ENCODE measurements at regions not wholly inside any gene's neighbourhood (a gene's known extent, or its start where the extent isn't known, plus 50 kb on each side); places are given as distances from the start of the nearest gene placed in this dataset.

DNA sequence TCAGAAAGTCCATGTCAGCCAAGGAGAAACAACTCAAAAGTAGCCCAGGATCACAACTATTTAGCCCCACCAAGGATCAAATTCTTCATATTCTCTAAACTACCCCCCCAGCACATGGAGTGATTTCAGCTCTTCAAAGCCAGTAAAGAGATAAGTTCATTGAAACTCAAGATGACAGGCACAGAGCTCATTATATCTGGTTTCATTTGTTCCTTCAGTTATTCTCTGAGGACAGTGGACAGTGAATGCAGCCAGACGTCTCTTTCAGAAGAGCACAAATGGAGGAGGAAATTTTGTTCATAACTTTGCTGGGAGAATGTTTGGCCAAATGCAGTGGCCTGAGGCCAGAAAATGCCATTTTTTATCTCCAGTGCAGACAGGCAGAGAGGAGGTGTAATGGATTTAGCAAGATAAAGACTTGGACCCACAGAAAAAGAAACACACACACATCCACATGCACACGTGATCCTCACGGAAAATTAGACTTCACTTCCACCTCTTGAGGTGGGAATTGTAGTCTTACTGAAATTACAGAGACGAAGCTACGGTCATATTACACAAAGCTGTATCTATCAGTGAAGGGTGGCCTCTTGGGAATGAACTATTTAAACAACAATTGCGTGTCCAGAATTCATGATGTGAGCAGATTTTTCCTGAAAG is 64.6 kb downstream of the HES1 start:
- CTCF ChIA-PET: no interaction called here
- no peak for ATAC-seq
- H3K9me3 Mint-ChIP-seq: no peaks in the 10 kb centered on the region
- intact Hi-C loops (cut with micrococcal nuclease): no loop called here
- TF ChIP-seq, protein P1, sequence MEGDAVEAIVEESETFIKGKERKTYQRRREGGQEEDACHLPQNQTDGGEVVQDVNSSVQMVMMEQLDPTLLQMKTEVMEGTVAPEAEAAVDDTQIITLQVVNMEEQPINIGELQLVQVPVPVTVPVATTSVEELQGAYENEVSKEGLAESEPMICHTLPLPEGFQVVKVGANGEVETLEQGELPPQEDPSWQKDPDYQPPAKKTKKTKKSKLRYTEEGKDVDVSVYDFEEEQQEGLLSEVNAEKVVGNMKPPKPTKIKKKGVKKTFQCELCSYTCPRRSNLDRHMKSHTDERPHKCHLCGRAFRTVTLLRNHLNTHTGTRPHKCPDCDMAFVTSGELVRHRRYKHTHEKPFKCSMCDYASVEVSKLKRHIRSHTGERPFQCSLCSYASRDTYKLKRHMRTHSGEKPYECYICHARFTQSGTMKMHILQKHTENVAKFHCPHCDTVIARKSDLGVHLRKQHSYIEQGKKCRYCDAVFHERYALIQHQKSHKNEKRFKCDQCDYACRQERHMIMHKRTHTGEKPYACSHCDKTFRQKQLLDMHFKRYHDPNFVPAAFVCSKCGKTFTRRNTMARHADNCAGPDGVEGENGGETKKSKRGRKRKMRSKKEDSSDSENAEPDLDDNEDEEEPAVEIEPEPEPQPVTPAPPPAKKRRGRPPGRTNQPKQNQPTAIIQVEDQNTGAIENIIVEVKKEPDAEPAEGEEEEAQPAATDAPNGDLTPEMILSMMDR (IDR thresholded peaks at IDR 0.05): no peak
- H3K27ac Mint-ChIP-seq: no peak overlapping the region
- no peaks in the 10 kb centered on the region for H3K36me3 Mint-ChIP-seq (ENCODE audit: low read depth)
- POLR2A ChIA-PET: no interaction called here
- no peak for DNase-seq
- no peak overlapping the region for H3K4me3 Mint-ChIP-seq
- H3K4me1 Mint-ChIP-seq (ENCODE audit: low read depth): peaks cover 8% of the 10 kb centered on the region
- H3K27me3 Mint-ChIP-seq: peaks cover 44% of the 10 kb centered on the region

GRCh38 chr3:194201953-194202666 is 66.2 kb downstream of the HES1 start:
- POLR2A ChIA-PET: no interaction called here
- no peaks in the 10 kb centered on the region for H3K9me3 Mint-ChIP-seq
- intact Hi-C loops (cut with micrococcal nuclease): no loop called here
- CTCF ChIA-PET: no interaction called here
- H3K4me3 Mint-ChIP-seq: no peak overlapping the region
- peaks cover 8% of the 10 kb centered on the region for H3K4me1 Mint-ChIP-seq (ENCODE audit: low read depth)
- peaks cover 54% of the 10 kb centered on the region for H3K27me3 Mint-ChIP-seq
- DNase-seq: no peak
- TF ChIP-seq, protein P1 (IDR thresholded peaks at IDR 0.05): no peak
- no peak for ATAC-seq
- no peak overlapping the region for H3K27ac Mint-ChIP-seq
- H3K36me3 Mint-ChIP-seq (ENCODE audit: low read depth): no peaks in the 10 kb centered on the region

DNA sequence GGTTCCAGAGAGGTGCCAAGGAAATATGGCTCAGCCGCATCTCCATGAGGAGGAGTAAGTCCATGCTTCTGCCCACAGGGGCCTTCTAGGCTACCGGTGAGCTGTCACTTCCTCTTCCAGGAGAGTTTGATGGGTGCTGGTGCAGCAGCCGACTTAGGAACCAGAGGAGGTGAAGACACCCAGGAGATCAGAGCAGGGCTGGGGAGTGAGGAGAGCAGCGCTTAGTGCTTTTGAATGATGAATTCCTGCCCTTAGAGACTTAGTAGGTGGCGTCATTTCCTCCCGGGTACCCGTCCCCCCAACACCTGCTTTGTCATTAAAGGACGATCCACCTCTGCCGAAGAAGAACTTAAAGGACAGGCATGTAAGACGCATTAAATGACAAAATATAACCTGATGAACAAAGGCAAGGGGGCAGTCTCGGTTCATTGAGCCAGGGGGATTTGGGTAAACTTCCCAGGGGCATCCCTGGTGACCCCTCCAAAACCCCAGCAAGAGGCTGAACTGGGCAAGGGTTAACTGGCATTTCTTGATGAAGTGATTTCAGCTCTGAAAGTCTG is 67.6 kb downstream of the HES1 start:
- intact Hi-C loops (cut with micrococcal nuclease): no loop called here
- ChIA-PET CTCF (no interaction called here), POLR2A (no interaction called here)
- TF ChIP-seq, protein P1 (IDR thresholded peaks at IDR 0.05): no peak
- no peaks in the 10 kb centered on the region for H3K9me3 Mint-ChIP-seq
- H3K27me3 Mint-ChIP-seq: peaks cover 49% of the 10 kb centered on the region
- ATAC-seq (peak; percentile 86), DNase-seq (peak; percentile 60)
- H3K4me3 Mint-ChIP-seq: peak overlapping the region; percentile 62
- no peak overlapping the region for H3K27ac Mint-ChIP-seq
- no peaks in the 10 kb centered on the region for H3K36me3 Mint-ChIP-seq (ENCODE audit: low read depth)
- H3K4me1 Mint-ChIP-seq (ENCODE audit: low read depth): peaks cover 8% of the 10 kb centered on the region

DNA sequence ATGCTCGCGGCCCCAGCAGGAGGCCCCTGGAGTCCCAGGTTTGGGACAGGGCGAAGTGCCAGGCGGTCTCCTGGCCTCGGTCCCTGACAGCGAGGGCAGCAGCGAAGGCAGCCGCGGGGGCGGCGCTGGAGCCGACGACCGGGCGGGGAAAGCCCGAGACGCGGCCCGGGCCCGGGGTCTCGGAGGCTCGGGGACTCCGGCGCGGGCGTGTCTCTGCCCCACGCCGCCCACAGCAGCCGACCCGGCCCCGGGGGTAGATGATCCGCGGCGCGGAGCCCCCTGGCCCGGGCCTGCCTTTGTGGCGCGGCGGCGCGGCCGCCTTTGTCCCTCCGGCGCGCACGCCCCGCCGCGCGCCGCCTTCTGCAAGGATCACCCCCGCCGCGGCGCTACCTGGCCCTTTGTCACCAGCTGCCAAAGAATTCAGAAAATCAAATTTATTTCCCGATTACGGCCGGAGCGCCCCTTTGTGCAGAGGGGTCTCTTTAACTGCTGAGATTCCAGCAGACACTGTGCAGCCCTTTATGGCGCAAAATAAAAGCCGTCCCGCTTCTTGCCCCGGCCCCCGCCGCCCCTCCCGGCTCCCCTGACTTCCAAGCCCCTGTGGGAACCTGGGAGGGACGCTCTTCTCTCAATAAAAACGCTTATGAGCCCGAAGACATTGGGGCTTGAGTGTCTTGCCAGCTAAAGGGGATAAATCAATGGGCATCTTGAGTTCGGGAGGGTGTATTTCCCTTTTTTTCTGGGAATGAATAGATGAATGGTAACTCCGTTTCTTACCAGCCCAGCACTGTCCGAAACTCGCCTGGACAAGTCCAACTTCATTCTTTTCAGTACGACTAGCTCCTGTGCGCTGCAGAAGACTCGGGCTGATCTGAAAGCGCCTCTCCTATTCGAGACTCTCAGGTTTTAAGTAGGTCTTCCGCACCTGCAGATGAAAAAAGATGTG is 68.4 kb downstream of the HES1 start:
- intact Hi-C loops (cut with micrococcal nuclease): no loop called here
- Mint-ChIP-seq H3K36me3 (ENCODE audit: low read depth) (no peaks in the 10 kb centered on the region), H3K4me1 (ENCODE audit: low read depth) (peaks cover 8% of the 10 kb centered on the region), H3K4me3 (peak overlapping the region; percentile 62), H3K27me3 (peaks cover 46% of the 10 kb centered on the region), H3K27ac (no peak overlapping the region), H3K9me3 (no peaks in the 10 kb centered on the region)
- DNase-seq (peak; percentile 30), ATAC-seq (peak; percentile 64)
- TF ChIP-seq, protein P1 (IDR thresholded peaks at IDR 0.05): no peak
- POLR2A ChIA-PET: no interaction called here
- CTCF ChIA-PET: no interaction called here
